ENCODE measurements at regions not wholly inside any gene's neighbourhood (a gene's known extent, or its start where the extent isn't known, plus 50 kb on each side); places are given as distances from the start of the nearest gene placed in this dataset.

- TF ChIP-seq ZNF704 (tag by site-specific recombination; IDR thresholded peaks at IDR 0.05) (no peak), ZNF112 (tag by site-specific recombination; IDR thresholded peaks at IDR 0.05) (no peak), ZNF24 (tag by site-specific recombination; IDR thresholded peaks at IDR 0.05) (no peak), ZNF510 (tag by site-specific recombination; IDR thresholded peaks at IDR 0.05; ENCODE audit: insufficient replicate concordance) (no peak)
Measured at GRCh38 chr18:30245766-30246455, 796.6 kb downstream of the DSC3 start (continued).

GRCh38 chr18:30234755-30235154 is 807.8 kb downstream of the DSC3 start:
- H3K4me1 ChIP-seq (ENCODE audit: control insufficient read depth, insufficient read depth, low read length): no peaks in the 10 kb centered on the region
- no peak for TF ChIP-seq ZNF292 (tag by site-specific recombination; IDR thresholded peaks at IDR 0.05; ENCODE audit: borderline replicate concordance, low read depth)
- TF ChIP-seq MZF1 (tag by site-specific recombination; IDR thresholded peaks at IDR 0.05; ENCODE audit: borderline replicate concordance): no peak
- TF ChIP-seq ZNF366 (tag by site-specific recombination; conservative IDR thresholded peaks at IDR 0.05): no peak
- TF ChIP-seq ZIC2 (tag by site-specific recombination; IDR thresholded peaks at IDR 0.05): no peak
- TF ChIP-seq ZNF530 (tag by site-specific recombination; IDR thresholded peaks at IDR 0.05; ENCODE audit: low read depth): no peak
- TF ChIP-seq SP2 (tag by site-specific recombination; IDR thresholded peaks at IDR 0.05): no peak
- no peak for TF ChIP-seq ATF2 (tag by site-specific recombination; IDR thresholded peaks at IDR 0.05; ENCODE audit: low read depth)
- TF ChIP-seq ZNF114 (tag by site-specific recombination; IDR thresholded peaks at IDR 0.05): no peak
- no peak for TF ChIP-seq ZNF155 (tag by site-specific recombination; IDR thresholded peaks at IDR 0.05)
- no peak for TF ChIP-seq ZNF626 (tag by site-specific recombination; IDR thresholded peaks at IDR 0.05)
- TF ChIP-seq HOXA7 (CRISPR knock-in tag; IDR thresholded peaks at IDR 0.05; ENCODE audit: borderline replicate concordance): no peak
- TF ChIP-seq ZNF792 (tag by site-specific recombination; IDR thresholded peaks at IDR 0.05): no peak
- no peak for TF ChIP-seq ZNF121 (tag by site-specific recombination; IDR thresholded peaks at IDR 0.05)
- TF ChIP-seq ZSCAN16 (tag by site-specific recombination; IDR thresholded peaks at IDR 0.05): no peak
- no peak for TF ChIP-seq ZNF785 (tag by site-specific recombination; IDR thresholded peaks at IDR 0.05)
- no peak for TF ChIP-seq ZNF416 (tag by site-specific recombination; IDR thresholded peaks at IDR 0.05)
- no peak for TF ChIP-seq ZNF48 (tag by site-specific recombination; IDR thresholded peaks at IDR 0.05)
- no peak for TF ChIP-seq ZNF248 (tag by site-specific recombination; IDR thresholded peaks at IDR 0.05)
- no peak for TF ChIP-seq ZFP69B (tag by site-specific recombination; IDR thresholded peaks at IDR 0.05)
- no peak for TF ChIP-seq ZSCAN30 (tag by site-specific recombination; IDR thresholded peaks at IDR 0.05)
- no peaks in the 10 kb centered on the region for H3K36me3 ChIP-seq (ENCODE audit: control insufficient read depth in 2 of 2, insufficient read depth in 1 of 2, low read length in 2 of 2)
- H3K27ac ChIP-seq (ENCODE audit: extremely low read depth, low read depth, low read length): no peak overlapping the region
- CTCF ChIA-PET: interaction anchor here (0.5 kb wide), 1 partner anchor 1657 kb away, joined by 3 read pairs; no protein-coding TSS in a partner anchor
- POLR2A ChIA-PET: no interaction called here
- H3K4me3 ChIP-seq (ENCODE audit: low read depth, low read length): no peak overlapping the region
- no peaks in the 10 kb centered on the region for H3K9me3 ChIP-seq (ENCODE audit: control insufficient read depth, insufficient read depth, low read depth, low read length)

- POLR2A ChIA-PET: interaction anchor here (0.5 kb wide), 1 partner anchor 71 kb away, joined by 4 read pairs; no protein-coding TSS in a partner anchor
- H3K27ac ChIP-seq (ENCODE audit: extremely low read depth, low read depth, low read length): no peak overlapping the region
- H3K9me3 ChIP-seq (ENCODE audit: control insufficient read depth, insufficient read depth, low read depth, low read length): no peaks in the 10 kb centered on the region
- no peaks in the 10 kb centered on the region for H3K4me1 ChIP-seq (ENCODE audit: control insufficient read depth, insufficient read depth, low read length)
- H3K4me3 ChIP-seq (ENCODE audit: low read depth, low read length): no peak overlapping the region
- H3K36me3 ChIP-seq (ENCODE audit: control insufficient read depth in 2 of 2, insufficient read depth in 1 of 2, low read length in 2 of 2): no peaks in the 10 kb centered on the region
- TF ChIP-seq ZFP3 (tag by site-specific recombination; IDR thresholded peaks at IDR 0.05; ENCODE audit: low read depth): no peak
- no peak for TF ChIP-seq INSM2 (tag by site-specific recombination; IDR thresholded peaks at IDR 0.05)
- TF ChIP-seq SP7 (tag by site-specific recombination; IDR thresholded peaks at IDR 0.05): no peak
- no peak for TF ChIP-seq PRDM1 (tag by site-specific recombination; IDR thresholded peaks at IDR 0.05)
- TF ChIP-seq ZNF544 (tag by site-specific recombination; IDR thresholded peaks at IDR 0.05): no peak
- no peak for TF ChIP-seq ZNF133 (tag by site-specific recombination; IDR thresholded peaks at IDR 0.05)
- TF ChIP-seq ZNF146 (tag by site-specific recombination; IDR thresholded peaks at IDR 0.05): no peak
- no peak for TF ChIP-seq ZNF423 (tag by site-specific recombination; IDR thresholded peaks at IDR 0.05)
- CTCF ChIA-PET: no interaction called here
Measured at GRCh38 chr18:30211112-30211511, 831.4 kb downstream of the DSC3 start.
